ENCODE measurements at regions not wholly inside any gene's neighbourhood (a gene's known extent, or its start where the extent isn't known, plus 50 kb on each side); places are given as distances from the start of the nearest gene placed in this dataset.
A peak's percentile ranks its signal among the peaks of the same experiment; 100 is the strongest.
"Not testable (repeated sequence)": the region's sequence is repeated elsewhere in the genome, so short reads cannot be mapped to it uniquely, and the experiment has no call there.

DNA sequence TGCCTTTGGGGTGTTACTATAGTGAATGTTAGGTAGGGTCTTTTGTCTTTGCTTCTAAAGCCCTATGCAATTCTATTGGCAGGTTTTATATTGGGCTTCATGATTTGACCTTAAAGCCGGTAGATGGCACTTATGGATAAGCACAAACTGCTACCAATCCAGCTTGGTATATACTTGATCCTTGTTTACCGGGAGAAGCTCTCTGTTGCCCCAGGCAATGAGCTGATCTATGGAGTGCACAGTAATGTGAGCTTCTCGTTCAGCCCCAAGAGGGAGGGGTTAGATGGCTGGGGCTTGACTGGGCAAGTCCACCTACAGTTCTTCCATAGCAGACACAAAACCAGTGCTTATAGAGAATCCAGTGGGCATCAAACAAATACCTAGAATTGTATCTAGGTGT, 287.2 kb upstream of the CT83 start:
- FAIRE-seq, result no peak
- TF ChIP-seq, protein P1, sequence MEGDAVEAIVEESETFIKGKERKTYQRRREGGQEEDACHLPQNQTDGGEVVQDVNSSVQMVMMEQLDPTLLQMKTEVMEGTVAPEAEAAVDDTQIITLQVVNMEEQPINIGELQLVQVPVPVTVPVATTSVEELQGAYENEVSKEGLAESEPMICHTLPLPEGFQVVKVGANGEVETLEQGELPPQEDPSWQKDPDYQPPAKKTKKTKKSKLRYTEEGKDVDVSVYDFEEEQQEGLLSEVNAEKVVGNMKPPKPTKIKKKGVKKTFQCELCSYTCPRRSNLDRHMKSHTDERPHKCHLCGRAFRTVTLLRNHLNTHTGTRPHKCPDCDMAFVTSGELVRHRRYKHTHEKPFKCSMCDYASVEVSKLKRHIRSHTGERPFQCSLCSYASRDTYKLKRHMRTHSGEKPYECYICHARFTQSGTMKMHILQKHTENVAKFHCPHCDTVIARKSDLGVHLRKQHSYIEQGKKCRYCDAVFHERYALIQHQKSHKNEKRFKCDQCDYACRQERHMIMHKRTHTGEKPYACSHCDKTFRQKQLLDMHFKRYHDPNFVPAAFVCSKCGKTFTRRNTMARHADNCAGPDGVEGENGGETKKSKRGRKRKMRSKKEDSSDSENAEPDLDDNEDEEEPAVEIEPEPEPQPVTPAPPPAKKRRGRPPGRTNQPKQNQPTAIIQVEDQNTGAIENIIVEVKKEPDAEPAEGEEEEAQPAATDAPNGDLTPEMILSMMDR (IDR thresholded peaks at IDR 0.05; ENCODE audit: insufficient read depth, low read length, severe bottlenecking), result no peak
- DNase-seq (ENCODE audit: low read depth), result peak; percentile 85
- Histone ChIP-seq H3K27me3 (ENCODE audit: control insufficient read depth, insufficient read depth, low read length) (no peaks in the 10 kb centered on the region), H3K4me3 (ENCODE audit: low read depth, low read length) (no peak overlapping the region), H3K36me3 (ENCODE audit: control insufficient read depth, insufficient read depth, low read length) (no peaks in the 10 kb centered on the region)

DNA sequence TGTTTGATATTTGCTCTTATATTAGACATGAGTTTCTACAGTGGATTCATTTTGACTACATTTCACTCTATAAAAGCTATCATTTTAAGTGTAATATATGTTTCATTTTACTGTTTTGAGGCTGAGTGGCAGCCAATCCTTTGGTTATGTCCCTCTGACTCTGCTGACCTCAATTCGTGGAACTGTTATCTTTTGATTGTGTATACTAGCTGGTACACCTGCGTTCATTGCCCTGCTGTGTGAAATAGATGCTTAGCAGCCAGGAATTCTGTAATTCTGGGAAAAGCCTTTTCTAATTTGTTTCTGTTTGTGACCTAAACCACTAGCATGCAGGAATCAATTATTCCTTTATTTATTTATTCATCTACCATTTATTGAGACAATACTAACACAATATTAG, 269.4 kb upstream of the CT83 start:
- no peak for FAIRE-seq
- Histone ChIP-seq H3K4me3 (ENCODE audit: low read depth, low read length) (no peak overlapping the region), H3K27me3 (ENCODE audit: control insufficient read depth, insufficient read depth, low read length) (no peaks in the 10 kb centered on the region), H3K36me3 (ENCODE audit: control insufficient read depth, insufficient read depth, low read length) (no peaks in the 10 kb centered on the region)
- TF ChIP-seq, protein P1 (IDR thresholded peaks at IDR 0.05; ENCODE audit: insufficient read depth, low read length, severe bottlenecking), result no peak
- DNase-seq (ENCODE audit: low read depth), result no peak

GRCh38 chrX:116726806-116727205, 264.0 kb upstream of the CT83 start:
- Histone ChIP-seq H3K36me3 (ENCODE audit: control insufficient read depth, insufficient read depth, low read length) (no peaks in the 10 kb centered on the region), H3K27me3 (ENCODE audit: control insufficient read depth, insufficient read depth, low read length) (no peaks in the 10 kb centered on the region), H3K4me3 (ENCODE audit: low read depth, low read length) (no peak overlapping the region)
- no peak for DNase-seq (ENCODE audit: low read depth)
- TF ChIP-seq, protein P1 (IDR thresholded peaks at IDR 0.05; ENCODE audit: insufficient read depth, low read length, severe bottlenecking), result no peak
- no peak for FAIRE-seq

DNA sequence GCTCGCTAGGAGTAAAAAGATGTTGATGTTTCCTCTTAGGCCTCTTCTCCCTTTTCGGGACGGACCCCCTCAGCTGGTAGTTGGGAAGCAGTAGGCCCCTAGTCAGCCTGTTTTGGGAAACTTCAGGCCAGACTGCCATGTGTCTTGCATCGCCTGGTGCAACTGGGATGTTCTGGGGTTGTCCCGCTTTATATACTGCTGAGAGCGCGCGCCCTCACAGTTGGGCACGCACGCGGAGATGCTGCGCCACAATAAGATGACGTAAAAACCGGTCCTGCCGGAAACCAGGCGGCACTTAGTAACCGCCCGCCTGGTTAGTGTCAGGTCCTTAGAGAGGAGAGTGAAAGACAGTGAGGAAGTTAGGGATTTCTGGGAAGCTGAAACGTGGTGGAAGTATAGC, 231.3 kb upstream of the CT83 start:
- TF ChIP-seq, protein P1 (IDR thresholded peaks at IDR 0.05; ENCODE audit: insufficient read depth, low read length, severe bottlenecking), result no peak
- FAIRE-seq, result peak; percentile 36

GRCh38 chrX:116679544-116679943, 216.8 kb upstream of the CT83 start:
- not testable (repeated sequence) for H3K36me3 ChIP-seq (ENCODE audit: control insufficient read depth, insufficient read depth, low read length); FAIRE-seq; DNase-seq (ENCODE audit: low read depth); H3K27me3 ChIP-seq (ENCODE audit: control insufficient read depth, insufficient read depth, low read length); H3K4me3 ChIP-seq (ENCODE audit: low read depth, low read length)

More for the DNA sequence above, 231.3 kb upstream of the CT83 start:
- DNase-seq (ENCODE audit: low read depth), result no peak
- no peaks in the 10 kb centered on the region for H3K27me3 ChIP-seq (ENCODE audit: control insufficient read depth, insufficient read depth, low read length)
- no peaks in the 10 kb centered on the region for H3K36me3 ChIP-seq (ENCODE audit: control insufficient read depth, insufficient read depth, low read length)
- no peak overlapping the region for H3K4me3 ChIP-seq (ENCODE audit: low read depth, low read length)

- H3K36me3 ChIP-seq (ENCODE audit: control insufficient read depth, insufficient read depth, low read length), result no peaks in the 10 kb centered on the region
- TF ChIP-seq, protein P1 (IDR thresholded peaks at IDR 0.05; ENCODE audit: insufficient read depth, low read length, severe bottlenecking), result no peak
- DNase-seq (ENCODE audit: low read depth), result no peak
- FAIRE-seq, result no peak
- no peaks in the 10 kb centered on the region for H3K27me3 ChIP-seq (ENCODE audit: control insufficient read depth, insufficient read depth, low read length)
- no peak overlapping the region for H3K4me3 ChIP-seq (ENCODE audit: low read depth, low read length)
These were observed 204.8 kb upstream of the CT83 start for GRCh38 chrX:116667346-116668134.
